ENCODE measurements at regions not wholly inside any gene's neighbourhood (a gene's known extent, or its start where the extent isn't known, plus 50 kb on each side); places are given as distances from the start of the nearest gene placed in this dataset.

GRCh38 chr1:193680924-193681316 lies 494.5 kb upstream of the B3GALT2 start:
- Mint-ChIP-seq H3K27ac (no peak overlapping the region), H3K4me1 (ENCODE audit: low read depth) (peaks cover 10% of the 10 kb centered on the region), H3K9me3 (no peaks in the 10 kb centered on the region), H3K27me3 (no peaks in the 10 kb centered on the region), H3K36me3 (ENCODE audit: low read depth) (no peaks in the 10 kb centered on the region), H3K4me3 (no peak overlapping the region)
- POLR2A ChIA-PET, result no interaction called here
- CTCF ChIA-PET, result no interaction called here
- TF ChIP-seq CTCF (IDR thresholded peaks at IDR 0.05), result no peak
- no peak for DNase-seq
- ATAC-seq, result no peak
- intact Hi-C loops (cut with micrococcal nuclease), result no loop called here

GRCh38 chr1:193680247-193680923 lies 494.0 kb upstream of the B3GALT2 start:
- Mint-ChIP-seq H3K27me3 (no peaks in the 10 kb centered on the region), H3K4me1 (ENCODE audit: low read depth) (peaks cover 10% of the 10 kb centered on the region), H3K27ac (no peak overlapping the region), H3K9me3 (no peaks in the 10 kb centered on the region), H3K4me3 (no peak overlapping the region), H3K36me3 (ENCODE audit: low read depth) (no peaks in the 10 kb centered on the region)
- ChIA-PET POLR2A (no interaction called here), CTCF (no interaction called here)
- no peak for TF ChIP-seq CTCF (IDR thresholded peaks at IDR 0.05)
- ATAC-seq, result no peak
- intact Hi-C loops (cut with micrococcal nuclease), result no loop called here
- DNase-seq, result no peak

GRCh38 chr1:193677874-193678273 lies 491.5 kb upstream of the B3GALT2 start:
- intact Hi-C loops (cut with micrococcal nuclease), result no loop called here
- POLR2A ChIA-PET, result no interaction called here
- Mint-ChIP-seq H3K27ac (no peak overlapping the region), H3K4me1 (ENCODE audit: low read depth) (peaks cover 10% of the 10 kb centered on the region), H3K9me3 (no peaks in the 10 kb centered on the region), H3K36me3 (ENCODE audit: low read depth) (no peaks in the 10 kb centered on the region), H3K27me3 (no peaks in the 10 kb centered on the region), H3K4me3 (no peak overlapping the region)
- CTCF ChIA-PET, result no interaction called here
- DNase-seq (no peak), ATAC-seq (peak; percentile 74)
- no peak for TF ChIP-seq CTCF (IDR thresholded peaks at IDR 0.05)

GRCh38 chr1:193676996-193677549 lies 490.7 kb upstream of the B3GALT2 start:
- H3K4me1 Mint-ChIP-seq (ENCODE audit: low read depth), result peaks cover 10% of the 10 kb centered on the region
- intact Hi-C loops (cut with micrococcal nuclease), result no loop called here
- no peaks in the 10 kb centered on the region for H3K36me3 Mint-ChIP-seq (ENCODE audit: low read depth)
- POLR2A ChIA-PET, result no interaction called here
- no peak overlapping the region for H3K27ac Mint-ChIP-seq
- CTCF ChIA-PET, result no interaction called here
- DNase-seq (no peak), ATAC-seq (no peak)
- no peaks in the 10 kb centered on the region for H3K9me3 Mint-ChIP-seq
- no peak overlapping the region for H3K4me3 Mint-ChIP-seq
- TF ChIP-seq CTCF (IDR thresholded peaks at IDR 0.05), result no peak
- H3K27me3 Mint-ChIP-seq, result no peaks in the 10 kb centered on the region

GRCh38 chr1:193674292-193674944 lies 488.0 kb upstream of the B3GALT2 start:
- peaks cover 4% of the 10 kb centered on the region for H3K9me3 Mint-ChIP-seq
- ChIA-PET POLR2A (no interaction called here), CTCF (no interaction called here)
- no peak for TF ChIP-seq CTCF (IDR thresholded peaks at IDR 0.05)
- H3K4me3 Mint-ChIP-seq, result no peak overlapping the region
- H3K27me3 Mint-ChIP-seq, result no peaks in the 10 kb centered on the region
- ATAC-seq, result peak; percentile 27
- DNase-seq, result no peak
- H3K4me1 Mint-ChIP-seq (ENCODE audit: low read depth), result peaks cover 7% of the 10 kb centered on the region
- peak overlapping the region; percentile 9 for H3K27ac Mint-ChIP-seq
- intact Hi-C loops (cut with micrococcal nuclease), result no loop called here
- no peaks in the 10 kb centered on the region for H3K36me3 Mint-ChIP-seq (ENCODE audit: low read depth)
